ENCODE measurements at regions not wholly inside any gene's neighbourhood (a gene's known extent, or its start where the extent isn't known, plus 50 kb on each side); places are given as distances from the start of the nearest gene placed in this dataset.

DNA sequence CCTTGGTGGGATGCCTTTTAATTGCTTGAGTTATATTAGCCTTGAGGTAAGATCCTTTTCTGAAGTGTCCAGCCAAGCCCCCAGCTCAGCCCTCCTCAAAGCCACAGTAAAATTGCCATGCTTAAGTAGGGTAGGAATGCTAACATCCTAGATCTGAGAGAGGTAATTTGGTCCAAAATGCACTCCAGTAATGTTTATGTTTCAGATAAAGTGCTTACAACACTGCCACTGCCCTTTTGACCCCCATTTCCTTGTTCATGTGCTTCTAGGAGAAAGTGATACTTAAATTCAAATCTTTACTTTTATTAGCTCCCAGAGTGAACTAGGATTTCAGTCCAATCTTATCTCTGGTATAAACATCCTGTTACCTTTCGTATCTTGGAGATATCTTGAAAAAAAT is 318.0 kb downstream of the BMP2 start:
- TF ChIP-seq ZNF274 (IDR thresholded peaks at IDR 0.05; ENCODE audit: low read length) (no peak), ZNF274 (tag by site-specific recombination; IDR thresholded peaks at IDR 0.05; ENCODE audit: borderline replicate concordance) (no peak), ZNF544 (tag by site-specific recombination; IDR thresholded peaks at IDR 0.05) (no peak), ZNF558 (tag by site-specific recombination; IDR thresholded peaks at IDR 0.05) (no peak)
- TF ChIP-seq, protein P1, sequence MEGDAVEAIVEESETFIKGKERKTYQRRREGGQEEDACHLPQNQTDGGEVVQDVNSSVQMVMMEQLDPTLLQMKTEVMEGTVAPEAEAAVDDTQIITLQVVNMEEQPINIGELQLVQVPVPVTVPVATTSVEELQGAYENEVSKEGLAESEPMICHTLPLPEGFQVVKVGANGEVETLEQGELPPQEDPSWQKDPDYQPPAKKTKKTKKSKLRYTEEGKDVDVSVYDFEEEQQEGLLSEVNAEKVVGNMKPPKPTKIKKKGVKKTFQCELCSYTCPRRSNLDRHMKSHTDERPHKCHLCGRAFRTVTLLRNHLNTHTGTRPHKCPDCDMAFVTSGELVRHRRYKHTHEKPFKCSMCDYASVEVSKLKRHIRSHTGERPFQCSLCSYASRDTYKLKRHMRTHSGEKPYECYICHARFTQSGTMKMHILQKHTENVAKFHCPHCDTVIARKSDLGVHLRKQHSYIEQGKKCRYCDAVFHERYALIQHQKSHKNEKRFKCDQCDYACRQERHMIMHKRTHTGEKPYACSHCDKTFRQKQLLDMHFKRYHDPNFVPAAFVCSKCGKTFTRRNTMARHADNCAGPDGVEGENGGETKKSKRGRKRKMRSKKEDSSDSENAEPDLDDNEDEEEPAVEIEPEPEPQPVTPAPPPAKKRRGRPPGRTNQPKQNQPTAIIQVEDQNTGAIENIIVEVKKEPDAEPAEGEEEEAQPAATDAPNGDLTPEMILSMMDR (tag by site-specific recombination; IDR thresholded peaks at IDR 0.05): no peak
